Kidney (tissue), 13 donors: ENCODE measurements at regions not wholly inside any gene's neighbourhood (a gene's known extent, or its start where the extent isn't known, plus 50 kb on each side); places are given as distances from the start of the nearest gene placed in this dataset.

Experiments used
- DNase-seq, 5 donors: peaks; one replicate each; pipeline ENCODE4 v3.0.0-alpha.2; 2013 to 2020
- FAIRE-seq: peaks from 2 replicates; lab custom pipeline; 2012; peaks lifted over from hg19 to GRCh38; lab: Jason Lieb, UNC
- H3K27ac ChIP-seq, 2 donors: one replicate each; pipeline ENCODE4 v1.7.0; 2013; ENCODE audit warnings: low read depth in 2 of 2, low read length in 2 of 2, inconsistent platforms in 1 of 2
- H3K27me3 ChIP-seq: one replicate; pipeline ENCODE4 v1.7.1; 2013; ENCODE audit warnings: low read length, inconsistent platforms; ENCODE audit not compliant: control insufficient read depth, insufficient read depth
- H3K36me3 ChIP-seq, 3 donors: one replicate each; pipeline versions ENCODE4 v1.7.0 to v1.7.1; 2013; ENCODE audit warnings: low read length in 3 of 3, control low read depth in 1 of 3, inconsistent platforms in 1 of 3; ENCODE audit not compliant: insufficient read depth in 3 of 3, control insufficient read depth in 2 of 3
- H3K4me1 ChIP-seq, 3 donors: one replicate each; pipeline versions ENCODE4 v1.7.0 to v1.7.1; 2013; ENCODE audit warnings: low read length in 3 of 3, inconsistent platforms in 1 of 3, low read depth in 1 of 3; ENCODE audit not compliant: control insufficient read depth in 2 of 3, insufficient read depth in 2 of 3
- H3K4me3 ChIP-seq, 3 donors: one replicate each; pipeline versions ENCODE4 v1.7.0 to v1.8.1; 2013; ENCODE audit warnings: low read length in 3 of 3, control low read depth in 1 of 3, inconsistent platforms in 1 of 3
- H3K9ac ChIP-seq, 3 donors: one replicate each; pipeline versions ENCODE4 v1.7.0 to v1.7.1; 2013; ENCODE audit warnings: low read length in 3 of 3, control low read depth in 1 of 3, inconsistent platforms in 1 of 3
- H3K9me3 ChIP-seq, 3 donors: one replicate each; pipeline versions ENCODE4 v1.7.0 to v1.7.1; 2013; ENCODE audit warnings: low read length in 3 of 3, control low read depth in 1 of 3, inconsistent platforms in 1 of 3; ENCODE audit not compliant: control insufficient read depth in 2 of 3, insufficient read depth in 1 of 3
- CTCF ChIP-seq: IDR thresholded peaks from 3 replicates; pipeline ENCODE4 v1.5.1; 2012; ENCODE audit warnings: mild to moderate bottlenecking, moderate library complexity, borderline replicate concordance; ENCODE audit not compliant: insufficient read depth; ENCODE audit errors: extremely low read depth
- intact Hi-C: fragments of 100-400 bp; cut with DNase I; formaldehyde crosslinking; loops from one replicate; pipeline ENCODE4 v1.11.1; 2022
- donor health status: control.
- donor health status: control.
- donor health status: control.
- donor health status: control.
- donor health status: control.
- donor health status: DM: yes; HTN: yes; CAD: no.
- donor health status: Normal renal cell carcinoma (clear cell type).

GRCh38 chr2:120929829-120930228 is 194.2 kb downstream of the GLI2 start:
- H3K4me1 ChIP-seq = no peaks in the 10 kb centered on the region
- H3K27ac ChIP-seq = no peak overlapping the region
- intact Hi-C loops = no loop called here
- no peaks in the 10 kb centered on the region for H3K36me3 ChIP-seq
- FAIRE-seq = no peak
- TF ChIP-seq CTCF = no peak
- no peak overlapping the region for H3K9ac ChIP-seq
- no peak for DNase-seq
- no peak overlapping the region for H3K4me3 ChIP-seq
- no peaks in the 10 kb centered on the region for H3K9me3 ChIP-seq
- H3K27me3 ChIP-seq = no peaks in the 10 kb centered on the region

GRCh38 chr2:120930236-120930635 is 194.6 kb downstream of the GLI2 start:
- Histone ChIP-seq H3K27ac (no peak overlapping the region), H3K9me3 (no peaks in the 10 kb centered on the region), H3K9ac (no peak overlapping the region), H3K4me3 (no peak overlapping the region), H3K27me3 (no peaks in the 10 kb centered on the region), H3K36me3 (no peaks in the 10 kb centered on the region), H3K4me1 (no peaks in the 10 kb centered on the region)
- no peak for DNase-seq
- TF ChIP-seq CTCF = no peak
- no peak for FAIRE-seq
- intact Hi-C loops = no loop called here

GRCh38 chr2:120930864-120931263 is 195.2 kb downstream of the GLI2 start:
- Histone ChIP-seq H3K9me3 (no peaks in the 10 kb centered on the region), H3K9ac (no peak overlapping the region), H3K4me1 (no peaks in the 10 kb centered on the region), H3K4me3 (no peak overlapping the region), H3K27me3 (no peaks in the 10 kb centered on the region), H3K36me3 (no peaks in the 10 kb centered on the region), H3K27ac (no peak overlapping the region)
- no peak for TF ChIP-seq CTCF
- DNase-seq (peak in 1 of 5 donors; percentile 24), FAIRE-seq (no peak)
- intact Hi-C loops = no loop called here

GRCh38 chr2:120932472-120932871 is 196.8 kb downstream of the GLI2 start:
- TF ChIP-seq CTCF = no peak
- Histone ChIP-seq H3K27ac (no peak overlapping the region), H3K4me3 (no peak overlapping the region), H3K9ac (no peak overlapping the region), H3K4me1 (peaks cover 0 to 2% (median 0%) of the 10 kb centered on the region in 3 donors), H3K27me3 (no peaks in the 10 kb centered on the region), H3K36me3 (no peaks in the 10 kb centered on the region), H3K9me3 (no peaks in the 10 kb centered on the region)
- DNase-seq (no peak), FAIRE-seq (no peak)
- intact Hi-C loops = no loop called here
